Stimulated activated CD4-positive, alpha-beta T cell treated with anti-CD3 and anti-CD28 coated beads, Interleukin-4, amount 100 ng/mL, for 24 hours (primary cell): ENCODE measurements at regions not wholly inside any gene's neighbourhood (a gene's known extent, or its start where the extent isn't known, plus 50 kb on each side); places are given as distances from the start of the nearest gene placed in this dataset.
"Not testable (repeated sequence)": the region's sequence is repeated elsewhere in the genome, so short reads cannot be mapped to it uniquely, and the experiment has no call there.

Experiments used
- DNase-seq: peaks from one replicate; pipeline ENCODE4 v3.0.0-alpha.2; 2020

- no peak for DNase-seq
These were observed 1283.2 kb downstream of the TMEM121 start for GRCh38 chr14:106809615-106810014.

DNA sequence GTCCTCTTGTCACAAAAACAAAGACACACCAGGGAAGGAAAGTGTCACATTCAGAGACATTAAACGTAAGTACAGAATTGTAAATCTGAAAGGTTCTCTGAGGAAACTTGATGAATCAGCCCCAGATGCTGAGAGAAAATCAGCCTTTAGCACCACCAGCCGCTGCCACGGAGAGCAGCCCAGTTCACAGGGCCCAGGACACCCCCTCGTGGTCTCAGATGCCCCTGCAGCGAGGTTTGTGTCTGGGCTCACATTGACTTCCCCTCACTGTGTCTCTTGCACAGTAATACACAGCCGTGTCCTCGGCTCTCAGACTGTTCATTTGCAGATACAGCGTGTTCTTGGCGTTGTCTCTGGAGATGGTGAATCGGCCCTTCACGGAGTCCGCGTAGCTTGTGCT lies 1283.8 kb downstream of the TMEM121 start:
- DNase-seq, result not testable (repeated sequence)

DNA sequence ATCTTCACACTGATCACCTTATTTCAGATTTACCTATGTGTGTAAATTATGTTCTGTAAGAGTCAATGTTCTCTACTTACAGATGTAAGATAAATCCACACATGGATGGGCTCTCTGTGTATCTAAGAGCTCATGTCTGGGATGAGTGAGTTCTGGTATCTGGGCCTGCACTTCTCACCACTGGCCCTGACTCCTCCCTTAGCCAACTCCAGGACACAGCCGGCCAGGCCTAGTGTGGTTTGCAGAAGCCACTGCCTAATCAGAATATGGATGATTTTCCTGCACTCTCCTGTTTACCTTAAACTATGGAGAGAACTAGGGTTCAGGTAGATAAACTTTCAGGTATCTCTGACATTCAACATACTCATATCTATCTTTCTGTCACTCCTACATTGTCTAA lies 1284.8 kb downstream of the TMEM121 start:
- DNase-seq, result no peak

DNA sequence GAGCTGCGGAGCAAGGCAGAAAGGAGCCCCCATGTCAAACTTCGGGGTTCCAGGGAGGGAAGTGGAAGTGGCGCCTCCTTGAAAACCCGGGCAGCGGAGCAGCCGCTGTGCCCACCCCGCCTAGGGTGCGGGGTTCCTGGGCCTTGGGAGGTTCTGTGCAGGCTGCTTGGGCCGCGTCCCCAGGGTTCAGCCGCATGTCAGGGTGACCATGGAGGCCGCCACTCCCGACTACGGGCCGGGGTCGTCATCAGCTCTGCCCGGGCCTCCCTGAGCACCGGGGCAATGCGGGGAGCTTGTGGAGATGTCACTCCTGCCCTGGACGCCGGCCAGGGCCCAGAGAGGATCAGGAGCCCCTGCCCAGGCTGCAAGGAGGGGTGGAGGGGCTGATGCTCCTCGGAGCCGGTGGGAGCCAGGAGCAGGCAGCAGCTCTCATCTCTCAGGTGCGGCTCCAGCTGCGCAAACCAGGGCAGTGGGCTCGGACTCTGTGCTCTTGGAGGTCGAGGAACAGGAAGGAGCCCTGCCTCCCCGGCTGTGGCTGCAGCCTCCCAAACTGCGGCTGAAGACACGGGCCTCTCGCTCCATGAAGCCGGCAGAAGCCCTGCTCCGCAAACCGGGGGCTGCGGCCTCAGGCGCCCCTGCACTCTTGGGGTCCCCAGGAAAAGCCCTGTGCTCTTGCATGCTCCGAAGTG lies 1286.5 kb downstream of the TMEM121 start:
- DNase-seq, result no peak

DNA sequence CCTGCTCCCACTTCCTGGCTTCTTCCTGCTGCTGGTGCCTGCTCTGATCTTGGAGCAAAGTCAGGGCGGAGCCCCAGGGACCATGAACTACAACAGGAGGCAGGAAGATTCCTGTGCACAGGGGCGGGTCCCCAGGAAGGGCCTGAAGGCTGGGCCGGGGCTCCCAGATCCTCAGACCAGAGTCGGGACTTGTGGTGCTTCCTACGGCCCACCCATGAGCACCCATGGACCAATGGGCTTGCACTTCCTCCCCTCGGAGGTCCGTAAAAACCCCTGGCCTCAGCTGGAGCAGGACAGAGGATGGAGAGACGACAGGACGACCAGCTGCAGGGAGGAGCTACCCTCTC lies 1287.1 kb downstream of the TMEM121 start:
- no peak for DNase-seq

- no peak for DNase-seq
These were observed 1293.7 kb downstream of the TMEM121 start for GRCh38 chr14:106820119-106820518.

- DNase-seq, result no peak
These were observed 1294.7 kb downstream of the TMEM121 start for GRCh38 chr14:106821119-106821518.

DNA sequence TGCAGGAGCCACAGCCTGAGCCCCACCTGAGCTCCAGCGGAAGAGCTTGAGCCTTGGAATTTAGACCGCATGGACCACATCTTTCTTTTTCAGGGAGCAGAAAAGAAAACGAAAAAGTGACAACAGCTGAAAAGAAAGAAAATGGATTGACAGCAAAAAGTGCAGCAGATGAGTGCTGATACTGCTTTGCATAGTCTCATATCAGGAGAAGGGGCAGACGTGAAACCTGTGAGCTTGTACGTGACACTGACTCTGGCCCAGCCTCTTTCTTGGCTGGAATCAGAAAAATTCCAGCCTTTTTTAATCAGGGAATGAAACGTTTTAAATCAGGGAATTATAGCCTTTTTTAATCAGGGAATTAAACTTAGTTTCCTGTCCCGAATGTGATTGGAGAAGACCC lies 1296.5 kb downstream of the TMEM121 start:
- no peak for DNase-seq

GRCh38 chr14:106823552-106823951 lies 1297.2 kb downstream of the TMEM121 start:
- DNase-seq, result no peak

- no peak for DNase-seq
These were observed 1300.5 kb downstream of the TMEM121 start for GRCh38 chr14:106826833-106827369.

DNA sequence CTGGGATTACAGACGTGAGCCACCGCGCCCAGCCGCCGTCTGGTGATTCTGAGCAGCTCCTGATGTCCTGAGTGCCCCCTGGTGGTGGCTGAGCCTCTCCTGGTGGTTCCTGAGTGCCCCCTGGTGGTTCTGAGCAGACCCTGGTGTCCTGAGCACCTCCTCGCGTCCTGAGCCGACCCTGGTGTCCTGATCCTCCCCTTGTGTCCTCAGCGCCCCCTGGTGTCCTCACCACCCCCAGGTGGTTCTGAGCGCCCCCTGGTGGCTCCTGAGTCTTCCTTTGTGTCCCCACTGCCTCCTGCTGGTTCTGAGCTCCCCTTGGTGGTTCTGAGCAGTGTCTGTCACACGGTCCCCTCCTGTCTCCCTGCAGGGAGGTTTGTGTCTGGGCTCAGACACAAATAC lies 1304.9 kb downstream of the TMEM121 start:
- DNase-seq, result peak; percentile 58

- no peak for DNase-seq
These were observed 1311.5 kb downstream of the TMEM121 start for GRCh38 chr14:106837870-106838269.

- DNase-seq, result no peak
These were observed 1312.8 kb downstream of the TMEM121 start for GRCh38 chr14:106838991-106839769.

- no peak for DNase-seq
These were observed 1313.9 kb downstream of the TMEM121 start for GRCh38 chr14:106840258-106840657.

DNA sequence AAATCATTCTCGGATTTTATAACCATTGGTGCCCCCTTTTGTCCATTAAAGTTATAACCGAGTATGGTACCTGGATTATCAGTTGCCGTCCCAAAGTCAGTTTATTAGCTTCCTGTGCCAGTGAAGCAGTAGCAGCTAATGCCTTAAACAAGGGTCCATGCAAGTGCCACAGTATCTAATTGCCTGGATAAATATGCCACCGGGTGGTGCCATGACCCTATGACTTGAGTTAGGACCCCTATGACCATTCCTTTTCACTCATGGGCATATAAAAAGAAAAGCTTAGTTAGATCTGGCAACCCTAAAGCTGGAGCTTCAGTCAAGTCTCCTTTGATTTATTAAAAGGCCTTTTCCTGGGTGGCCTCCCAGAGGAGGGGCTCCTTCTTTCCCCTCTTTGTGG lies 1314.6 kb downstream of the TMEM121 start:
- DNase-seq, result no peak

DNA sequence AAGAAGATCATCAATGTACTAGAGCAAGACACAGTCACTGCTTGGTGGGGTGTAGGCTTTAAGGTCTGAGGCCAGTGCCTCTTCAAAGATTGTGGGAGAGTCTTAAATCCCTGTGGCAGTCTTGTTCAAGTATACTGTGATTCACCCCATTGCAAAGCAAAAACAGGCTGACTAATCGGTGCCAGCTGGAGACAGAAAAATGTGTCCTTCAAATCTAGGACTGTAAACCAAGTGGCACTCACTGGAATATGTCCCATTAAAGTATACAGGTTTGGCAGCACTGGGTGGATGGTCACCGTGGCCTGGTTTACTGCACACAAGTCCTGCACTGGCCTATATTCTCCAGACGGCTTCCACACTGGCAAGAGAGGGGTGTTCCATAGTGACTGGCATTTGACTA lies 1315.3 kb downstream of the TMEM121 start:
- no peak for DNase-seq

DNA sequence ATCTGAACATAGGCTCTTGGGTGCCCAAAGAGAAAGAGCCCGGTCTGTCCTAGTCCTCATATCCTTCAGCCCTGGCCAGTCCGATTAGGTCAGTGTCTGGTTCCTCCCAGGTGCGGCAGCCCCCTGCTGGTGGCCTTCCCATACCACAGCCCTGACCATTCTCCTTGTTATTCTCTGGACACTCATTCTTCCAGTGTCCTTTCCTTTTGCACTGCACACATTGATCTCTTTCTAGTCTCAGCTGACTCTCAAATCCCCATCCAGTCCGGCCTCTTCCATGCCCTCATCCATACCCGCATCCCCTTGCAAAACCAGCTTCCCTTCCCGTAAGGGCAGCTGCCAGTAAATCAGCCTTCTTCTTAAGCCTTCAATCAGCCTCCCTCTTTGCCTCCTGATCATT lies 1316.3 kb downstream of the TMEM121 start:
- DNase-seq, result no peak

DNA sequence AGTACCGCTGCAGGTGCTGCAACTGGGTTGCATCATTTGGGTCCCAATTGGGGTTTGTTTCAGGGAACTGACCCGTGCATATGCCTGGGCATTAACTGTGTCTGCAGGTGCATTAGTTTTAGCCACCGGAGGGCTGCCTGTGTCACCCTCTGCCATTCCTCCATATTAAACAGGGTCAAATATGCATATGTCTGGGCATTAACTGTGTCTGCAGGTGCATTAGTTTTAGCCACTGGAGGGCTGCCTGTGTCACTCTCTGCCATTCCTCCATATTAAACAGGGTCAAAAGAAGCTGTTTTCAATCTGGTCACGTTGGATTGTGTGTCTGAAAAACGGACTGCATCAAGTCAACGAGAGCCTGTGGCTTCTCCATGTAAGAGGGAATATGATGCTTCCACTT lies 1317.0 kb downstream of the TMEM121 start:
- DNase-seq, result no peak

- peak; percentile 31 for DNase-seq
These were observed 1317.6 kb downstream of the TMEM121 start for GRCh38 chr14:106843951-106844483.

GRCh38 chr14:106844608-106845285 lies 1318.4 kb downstream of the TMEM121 start:
- peak; percentile 62 for DNase-seq

- peak; percentile 42 for DNase-seq
These were observed 1319.1 kb downstream of the TMEM121 start for GRCh38 chr14:106845286-106846087.

DNA sequence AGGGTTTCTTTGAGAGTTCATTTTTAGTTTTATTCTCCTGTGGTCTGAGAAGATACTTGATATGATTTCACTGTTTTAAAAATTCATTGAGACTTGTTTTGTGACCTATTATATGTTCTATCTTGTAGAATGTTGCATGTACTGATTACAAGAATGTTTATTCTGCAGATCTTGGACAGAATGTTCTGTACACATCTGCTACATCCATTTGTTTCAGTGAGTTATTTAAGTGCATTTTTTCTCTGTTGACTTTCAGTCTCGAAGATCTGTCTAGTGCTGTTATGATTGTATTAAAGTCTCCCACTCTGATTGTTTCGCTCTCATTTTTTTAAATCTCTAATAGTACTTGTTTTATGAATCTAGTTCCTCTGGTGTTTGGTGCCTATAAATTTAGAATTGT lies 1319.8 kb downstream of the TMEM121 start:
- no peak for DNase-seq
